ENCODE measurements at regions not wholly inside any gene's neighbourhood (a gene's known extent, or its start where the extent isn't known, plus 50 kb on each side); places are given as distances from the start of the nearest gene placed in this dataset.
A peak's percentile ranks its signal among the peaks of the same experiment; 100 is the strongest.

DNA sequence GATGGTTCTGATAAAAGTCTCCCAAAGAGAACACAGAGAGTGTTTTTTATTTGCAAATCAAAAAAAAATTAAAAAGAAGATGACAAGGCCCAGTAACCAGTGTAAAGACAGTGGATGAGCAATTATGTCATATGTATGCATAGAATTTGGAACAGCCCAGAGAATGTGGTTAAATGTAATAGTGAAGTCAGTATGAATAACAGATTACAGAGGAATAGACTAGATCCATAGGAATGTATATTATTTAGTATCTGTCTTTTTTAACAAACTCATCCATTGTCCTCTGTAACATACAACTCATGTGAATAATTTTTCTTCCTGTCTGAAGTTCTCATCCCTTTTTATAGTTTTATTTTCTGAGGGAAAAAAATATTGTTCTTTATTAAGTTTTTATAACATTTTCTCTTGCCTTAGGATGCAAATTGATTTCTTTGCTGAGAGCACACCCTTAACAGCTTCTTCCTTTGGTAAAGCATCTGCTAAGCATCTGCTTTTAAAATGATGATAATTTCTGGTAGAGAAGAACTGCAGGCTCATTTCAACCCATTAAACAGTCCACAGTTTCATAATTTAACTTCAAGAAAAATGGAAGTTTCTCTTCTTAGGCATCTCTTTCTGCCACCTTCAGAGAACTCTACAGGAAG, 266.5 kb upstream of the MTNR1B start:
- DNase-seq (ENCODE audit: low read depth, low spot score): peak; percentile 49
- ChIA-PET POLR2A (no interaction called here), CTCF (no interaction called here)
- TF ChIP-seq, protein P1, sequence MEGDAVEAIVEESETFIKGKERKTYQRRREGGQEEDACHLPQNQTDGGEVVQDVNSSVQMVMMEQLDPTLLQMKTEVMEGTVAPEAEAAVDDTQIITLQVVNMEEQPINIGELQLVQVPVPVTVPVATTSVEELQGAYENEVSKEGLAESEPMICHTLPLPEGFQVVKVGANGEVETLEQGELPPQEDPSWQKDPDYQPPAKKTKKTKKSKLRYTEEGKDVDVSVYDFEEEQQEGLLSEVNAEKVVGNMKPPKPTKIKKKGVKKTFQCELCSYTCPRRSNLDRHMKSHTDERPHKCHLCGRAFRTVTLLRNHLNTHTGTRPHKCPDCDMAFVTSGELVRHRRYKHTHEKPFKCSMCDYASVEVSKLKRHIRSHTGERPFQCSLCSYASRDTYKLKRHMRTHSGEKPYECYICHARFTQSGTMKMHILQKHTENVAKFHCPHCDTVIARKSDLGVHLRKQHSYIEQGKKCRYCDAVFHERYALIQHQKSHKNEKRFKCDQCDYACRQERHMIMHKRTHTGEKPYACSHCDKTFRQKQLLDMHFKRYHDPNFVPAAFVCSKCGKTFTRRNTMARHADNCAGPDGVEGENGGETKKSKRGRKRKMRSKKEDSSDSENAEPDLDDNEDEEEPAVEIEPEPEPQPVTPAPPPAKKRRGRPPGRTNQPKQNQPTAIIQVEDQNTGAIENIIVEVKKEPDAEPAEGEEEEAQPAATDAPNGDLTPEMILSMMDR (IDR thresholded peaks at IDR 0.05; ENCODE audit: insufficient read depth, low read length, missing control alignments): no peak
- no peak overlapping the region for H3K4me3 ChIP-seq (ENCODE audit: low read depth, low read length)

- POLR2A ChIA-PET: no interaction called here
- CTCF ChIA-PET: no interaction called here
- TF ChIP-seq, protein P1 (IDR thresholded peaks at IDR 0.05; ENCODE audit: insufficient read depth, low read length, missing control alignments): no peak
- peak; percentile 5 for DNase-seq (ENCODE audit: low read depth, low spot score)
- H3K4me3 ChIP-seq (ENCODE audit: low read depth, low read length): no peak overlapping the region
Measured at GRCh38 chr11:92703449-92703830, 266.0 kb upstream of the MTNR1B start.

GRCh38 chr11:92707173-92707619, 262.3 kb upstream of the MTNR1B start:
- no peak overlapping the region for H3K4me3 ChIP-seq (ENCODE audit: low read depth, low read length)
- DNase-seq (ENCODE audit: low read depth, low spot score): no peak
- ChIA-PET POLR2A (no interaction called here), CTCF (interaction anchor here (1.0 kb wide), 1 partner anchor 10 kb away, joined by 3 read pairs; no protein-coding TSS in a partner anchor)
- TF ChIP-seq, protein P1 (IDR thresholded peaks at IDR 0.05; ENCODE audit: insufficient read depth, low read length, missing control alignments): no peak

GRCh38 chr11:92707665-92708064, 261.8 kb upstream of the MTNR1B start:
- TF ChIP-seq, protein P1 (IDR thresholded peaks at IDR 0.05; ENCODE audit: insufficient read depth, low read length, missing control alignments): no peak
- H3K4me3 ChIP-seq (ENCODE audit: low read depth, low read length): no peak overlapping the region
- DNase-seq (ENCODE audit: low read depth, low spot score): no peak
- CTCF ChIA-PET: interaction anchor here (1.0 to 1.4 kb wide), 2 partner anchors 10 kb away, joined by 3 read pairs; no protein-coding TSS in a partner anchor
- POLR2A ChIA-PET: no interaction called here

GRCh38 chr11:92709329-92709728, 260.1 kb upstream of the MTNR1B start:
- no peak overlapping the region for H3K4me3 ChIP-seq (ENCODE audit: low read depth, low read length)
- ChIA-PET POLR2A (no interaction called here), CTCF (no interaction called here)
- TF ChIP-seq, protein P1 (IDR thresholded peaks at IDR 0.05; ENCODE audit: insufficient read depth, low read length, missing control alignments): no peak
- no peak for DNase-seq (ENCODE audit: low read depth, low spot score)

- CTCF ChIA-PET: no interaction called here
- H3K4me3 ChIP-seq (ENCODE audit: low read depth, low read length): no peak overlapping the region
- TF ChIP-seq, protein P1 (IDR thresholded peaks at IDR 0.05; ENCODE audit: insufficient read depth, low read length, missing control alignments): no peak
- no peak for DNase-seq (ENCODE audit: low read depth, low spot score)
- POLR2A ChIA-PET: no interaction called here
Measured at GRCh38 chr11:92711926-92712325, 257.5 kb upstream of the MTNR1B start.

Measured in AG04449 (cell line).